ENCODE measurements at regions not wholly inside any gene's neighbourhood (a gene's known extent, or its start where the extent isn't known, plus 50 kb on each side); places are given as distances from the start of the nearest gene placed in this dataset.

GRCh38 chr15:29333261-29333660 is 63.6 kb upstream of the NSMCE3 start:
- Histone ChIP-seq H3K27me3 (no peaks in the 10 kb centered on the region), H3K79me2 (ENCODE audit: low read depth) (no peaks in the 10 kb centered on the region), H3K4me1 (no peaks in the 10 kb centered on the region), H3K9ac (no peak overlapping the region), H4K20me1 (ENCODE audit: low read depth) (no peaks in the 10 kb centered on the region), H3K4me2 (no peak overlapping the region), H3F3A (ENCODE audit: low read depth) (no peaks in the 10 kb centered on the region), H3K4me3 (no peak overlapping the region), H2AFZ (replicated peaks) (no peak overlapping the region), H3K9me3 (ENCODE audit: low read depth) (no peaks in the 10 kb centered on the region), H3K36me3 (no peaks in the 10 kb centered on the region), H3K27ac (no peak overlapping the region)
- H3K27ac Mint-ChIP-seq, result no peak overlapping the region
- no peaks in the 10 kb centered on the region for H3K9me3 Mint-ChIP-seq
- peaks cover 2% of the 10 kb centered on the region for H3K27me3 Mint-ChIP-seq (ENCODE audit: insufficient read depth, low read depth)
- no peak overlapping the region for H3K4me3 Mint-ChIP-seq
- H3K4me1 Mint-ChIP-seq, result peaks cover 13% of the 10 kb centered on the region
- no peaks in the 10 kb centered on the region for H3K36me3 Mint-ChIP-seq
- TF ChIP-seq EZH2 (IDR thresholded peaks at IDR 0.05) (no peak), EZH2phosphoT487 (IDR thresholded peaks at IDR 0.05) (no peak)
- TF ChIP-seq, protein P1, sequence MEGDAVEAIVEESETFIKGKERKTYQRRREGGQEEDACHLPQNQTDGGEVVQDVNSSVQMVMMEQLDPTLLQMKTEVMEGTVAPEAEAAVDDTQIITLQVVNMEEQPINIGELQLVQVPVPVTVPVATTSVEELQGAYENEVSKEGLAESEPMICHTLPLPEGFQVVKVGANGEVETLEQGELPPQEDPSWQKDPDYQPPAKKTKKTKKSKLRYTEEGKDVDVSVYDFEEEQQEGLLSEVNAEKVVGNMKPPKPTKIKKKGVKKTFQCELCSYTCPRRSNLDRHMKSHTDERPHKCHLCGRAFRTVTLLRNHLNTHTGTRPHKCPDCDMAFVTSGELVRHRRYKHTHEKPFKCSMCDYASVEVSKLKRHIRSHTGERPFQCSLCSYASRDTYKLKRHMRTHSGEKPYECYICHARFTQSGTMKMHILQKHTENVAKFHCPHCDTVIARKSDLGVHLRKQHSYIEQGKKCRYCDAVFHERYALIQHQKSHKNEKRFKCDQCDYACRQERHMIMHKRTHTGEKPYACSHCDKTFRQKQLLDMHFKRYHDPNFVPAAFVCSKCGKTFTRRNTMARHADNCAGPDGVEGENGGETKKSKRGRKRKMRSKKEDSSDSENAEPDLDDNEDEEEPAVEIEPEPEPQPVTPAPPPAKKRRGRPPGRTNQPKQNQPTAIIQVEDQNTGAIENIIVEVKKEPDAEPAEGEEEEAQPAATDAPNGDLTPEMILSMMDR (IDR thresholded peaks at IDR 0.05), result no peak
- DNase-seq (ENCODE audit: low spot score), result no peak

DNA sequence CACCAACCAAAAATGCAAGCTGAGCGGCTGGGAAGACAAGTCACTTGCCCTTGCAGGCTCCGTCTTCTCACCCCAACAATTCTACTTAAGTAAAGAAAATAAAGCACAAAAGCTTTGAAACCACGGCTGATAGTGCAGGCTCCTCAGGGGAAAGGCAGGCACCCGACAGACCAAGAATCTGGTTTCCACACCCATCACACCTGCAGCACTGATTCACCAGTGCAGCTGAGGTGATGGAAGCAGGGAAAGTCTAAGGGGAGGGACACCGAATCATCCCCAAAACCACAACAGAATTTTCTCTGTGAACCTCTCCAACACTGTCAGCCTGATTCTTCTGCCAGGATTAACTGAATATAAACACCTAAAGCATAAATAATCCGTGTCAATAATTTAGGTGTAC is 62.0 kb upstream of the NSMCE3 start:
- H2AFZ ChIP-seq (replicated peaks), result no peak overlapping the region
- DNase-seq (ENCODE audit: low spot score), result no peak
- no peak overlapping the region for H3K4me3 ChIP-seq
- Mint-ChIP-seq H3K36me3 (no peaks in the 10 kb centered on the region), H3K27me3 (ENCODE audit: insufficient read depth, low read depth) (peaks cover 2% of the 10 kb centered on the region), H3K9me3 (no peaks in the 10 kb centered on the region), H3K4me3 (no peak overlapping the region), H3K27ac (no peak overlapping the region), H3K4me1 (peaks cover 6% of the 10 kb centered on the region)
- no peaks in the 10 kb centered on the region for H4K20me1 ChIP-seq (ENCODE audit: low read depth)
- no peaks in the 10 kb centered on the region for H3K9me3 ChIP-seq (ENCODE audit: low read depth)
- no peak overlapping the region for H3K27ac ChIP-seq
- H3K9ac ChIP-seq, result no peak overlapping the region
- no peaks in the 10 kb centered on the region for H3K4me1 ChIP-seq
- TF ChIP-seq EZH2phosphoT487 (IDR thresholded peaks at IDR 0.05), result no peak
- TF ChIP-seq, protein P1 (IDR thresholded peaks at IDR 0.05), result no peak
- TF ChIP-seq EZH2 (IDR thresholded peaks at IDR 0.05), result no peak
- no peaks in the 10 kb centered on the region for H3K36me3 ChIP-seq
- H3K79me2 ChIP-seq (ENCODE audit: low read depth), result no peaks in the 10 kb centered on the region
- H3K27me3 ChIP-seq, result no peaks in the 10 kb centered on the region
- H3K4me2 ChIP-seq, result no peak overlapping the region
- no peaks in the 10 kb centered on the region for H3F3A ChIP-seq (ENCODE audit: low read depth)

GRCh38 chr15:29331071-29331470 is 61.4 kb upstream of the NSMCE3 start:
- Mint-ChIP-seq H3K4me3 (no peak overlapping the region), H3K4me1 (peaks cover 6% of the 10 kb centered on the region), H3K27ac (no peak overlapping the region), H3K36me3 (peaks cover under 1% of the 10 kb centered on the region), H3K27me3 (ENCODE audit: insufficient read depth, low read depth) (peaks cover 2% of the 10 kb centered on the region), H3K9me3 (peaks cover 4% of the 10 kb centered on the region)
- H3K36me3 ChIP-seq, result no peaks in the 10 kb centered on the region
- no peaks in the 10 kb centered on the region for H3K9me3 ChIP-seq (ENCODE audit: low read depth)
- no peak overlapping the region for H3K27ac ChIP-seq
- DNase-seq (ENCODE audit: low spot score), result no peak
- H2AFZ ChIP-seq (replicated peaks), result no peak overlapping the region
- TF ChIP-seq, protein P1 (IDR thresholded peaks at IDR 0.05), result no peak
- no peak for TF ChIP-seq EZH2 (IDR thresholded peaks at IDR 0.05)
- TF ChIP-seq EZH2phosphoT487 (IDR thresholded peaks at IDR 0.05), result no peak
- no peaks in the 10 kb centered on the region for H3F3A ChIP-seq (ENCODE audit: low read depth)
- H3K9ac ChIP-seq, result no peak overlapping the region
- no peaks in the 10 kb centered on the region for H3K79me2 ChIP-seq (ENCODE audit: low read depth)
- H3K27me3 ChIP-seq, result no peaks in the 10 kb centered on the region
- H4K20me1 ChIP-seq (ENCODE audit: low read depth), result no peaks in the 10 kb centered on the region
- H3K4me2 ChIP-seq, result no peak overlapping the region
- no peak overlapping the region for H3K4me3 ChIP-seq
- no peaks in the 10 kb centered on the region for H3K4me1 ChIP-seq
